HCT116 (cell line): ENCODE measurements at regions not wholly inside any gene's neighbourhood (a gene's known extent, or its start where the extent isn't known, plus 50 kb on each side); places are given as distances from the start of the nearest gene placed in this dataset.

Experiments used
- FOSL1 ChIP-seq: IDR thresholded peaks from 2 replicates; pipeline ENCODE4 v1.6.1; 2012; ENCODE audit warnings: low read depth
- POLR2A ChIP-seq: IDR thresholded peaks from 2 replicates; pipeline ENCODE4 v1.7.0; 2011; ENCODE audit warnings: borderline replicate concordance; ENCODE audit not compliant: insufficient read depth, insufficient read length; ENCODE audit errors: extremely low read depth
- POLR2AphosphoS5 ChIP-seq: IDR thresholded peaks from 2 replicates; pipeline ENCODE4 v1.6.1; 2011; ENCODE audit warnings: mild to moderate bottlenecking, low read depth, low read length, moderate library complexity

DNA sequence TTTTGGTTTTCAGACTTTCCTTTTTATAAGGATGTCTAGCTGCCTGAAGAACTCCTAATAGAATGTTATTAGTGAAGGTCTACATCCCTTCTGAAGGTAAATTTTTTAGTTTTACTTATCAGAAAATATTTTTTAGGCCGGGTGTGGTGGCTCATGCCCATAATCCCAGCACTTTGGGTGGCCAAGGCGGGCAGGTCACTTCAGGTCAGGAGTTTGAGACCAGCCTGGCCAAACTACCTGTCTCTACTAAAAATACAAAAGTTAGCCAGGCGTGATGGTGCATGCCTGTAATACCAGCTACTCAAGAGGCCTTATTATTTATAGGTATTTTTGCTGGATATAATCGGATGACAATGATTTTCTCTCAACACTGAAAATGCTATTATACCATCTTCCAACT lies 181.9 kb upstream of the KCNK2 start:
- TF ChIP-seq POLR2A: no peak
- TF ChIP-seq POLR2AphosphoS5: no peak
- no peak for TF ChIP-seq FOSL1
